ENCODE measurements at regions not wholly inside any gene's neighbourhood (a gene's known extent, or its start where the extent isn't known, plus 50 kb on each side); places are given as distances from the start of the nearest gene placed in this dataset.

DNA sequence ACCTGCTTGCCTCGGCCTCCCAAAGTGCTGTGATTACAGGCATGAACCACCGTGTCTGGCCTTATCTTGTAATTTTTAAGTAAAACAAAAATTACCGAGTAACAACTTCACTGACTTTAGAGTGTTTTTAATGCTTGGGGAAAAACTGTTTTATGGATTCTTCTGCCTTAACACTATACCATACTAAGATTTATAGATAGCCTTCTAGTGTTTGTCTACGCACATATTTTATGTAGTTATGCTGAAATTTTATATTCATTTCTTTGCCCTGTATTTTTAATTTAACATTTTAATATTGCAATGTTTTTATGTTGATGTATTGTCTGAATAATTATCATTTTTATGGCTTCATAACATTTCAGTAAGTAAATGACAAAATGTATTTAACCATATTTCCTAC is 96.4 kb upstream of the FTMT start:
- DNase-seq = no peak

DNA sequence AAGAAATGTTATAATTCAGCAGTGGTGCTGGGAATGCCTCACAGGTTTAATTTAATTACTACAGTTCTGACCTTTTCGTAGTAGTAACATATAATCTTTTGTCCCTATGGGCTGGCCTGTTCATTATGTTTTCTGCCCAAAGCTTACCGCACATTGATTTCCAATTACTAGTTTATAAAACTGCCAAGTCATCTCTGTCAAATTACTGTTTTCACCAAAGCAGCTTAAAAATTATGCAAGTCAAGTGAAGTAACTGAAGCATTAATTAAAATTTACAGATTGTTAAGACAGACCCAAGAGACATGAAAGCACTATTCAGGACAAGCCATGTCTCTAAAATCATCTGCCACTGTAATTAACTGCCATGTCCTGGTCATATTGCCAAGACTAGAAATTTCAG is 93.9 kb upstream of the FTMT start:
- no peak for DNase-seq

GRCh38 chr5:121758615-121759014 is 93.1 kb upstream of the FTMT start:
- no peak for DNase-seq

GRCh38 chr5:121762426-121762825 is 89.3 kb upstream of the FTMT start:
- DNase-seq = no peak

DNA sequence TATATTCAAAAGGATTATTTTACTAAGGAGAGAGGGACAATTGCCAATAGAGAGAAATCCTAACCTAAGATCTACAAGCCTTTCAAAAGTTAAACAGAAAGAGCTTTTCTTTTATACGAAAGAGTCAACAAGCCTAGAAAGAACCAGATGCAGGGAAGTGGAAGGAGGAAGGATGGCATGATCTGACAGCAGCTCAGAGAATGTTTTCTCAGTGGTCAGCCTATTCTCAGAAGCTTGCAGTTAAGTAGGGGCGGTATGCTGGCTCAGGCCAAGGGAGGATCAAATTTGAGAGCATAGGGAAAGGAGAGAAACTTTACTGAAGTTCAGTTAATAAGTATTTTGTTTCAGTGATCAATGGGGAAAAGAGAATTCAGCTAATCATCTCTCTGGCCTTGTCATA is 88.0 kb upstream of the FTMT start:
- DNase-seq = no peak

GRCh38 chr5:121780406-121780805 is 71.3 kb upstream of the FTMT start:
- no peak for DNase-seq

DNA sequence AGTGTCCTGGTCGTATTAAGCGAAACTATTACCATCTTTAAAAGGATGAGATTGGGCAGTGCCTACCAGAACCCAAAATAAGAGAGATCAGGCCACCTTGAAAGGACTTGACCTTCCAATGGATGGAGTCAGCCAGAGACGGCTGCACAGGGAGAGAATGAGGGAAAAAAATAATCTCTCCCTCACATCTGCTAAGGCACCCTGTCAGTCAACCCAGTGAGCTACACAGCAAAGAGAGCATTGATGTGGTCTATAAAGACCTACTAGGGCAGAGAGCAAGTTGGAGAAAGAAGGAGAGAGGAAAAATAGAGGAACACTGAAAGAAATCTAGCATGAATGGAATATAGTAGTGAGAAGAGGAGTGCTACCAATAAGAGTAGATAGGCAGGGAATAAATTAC is 68.0 kb upstream of the FTMT start:
- no peak for DNase-seq

DNA sequence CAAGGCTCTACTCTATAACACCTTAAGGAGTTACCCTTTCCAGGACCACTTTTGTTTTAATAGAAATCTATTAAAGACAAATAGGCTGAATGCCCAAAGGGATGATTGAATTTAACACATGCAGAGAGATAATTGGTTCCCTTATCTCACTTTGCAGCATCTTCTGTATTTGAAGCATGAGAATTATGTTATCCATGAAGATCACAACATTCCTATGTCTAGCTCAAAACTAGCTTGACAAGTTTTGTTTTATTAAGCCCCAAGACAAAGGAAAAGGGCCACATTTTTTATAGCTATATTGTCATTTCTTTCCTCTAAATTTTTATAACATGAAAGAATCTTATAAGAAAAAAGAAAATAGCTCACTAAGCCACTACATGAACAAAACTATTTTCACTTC is 57.9 kb upstream of the FTMT start:
- no peak for DNase-seq

DNA sequence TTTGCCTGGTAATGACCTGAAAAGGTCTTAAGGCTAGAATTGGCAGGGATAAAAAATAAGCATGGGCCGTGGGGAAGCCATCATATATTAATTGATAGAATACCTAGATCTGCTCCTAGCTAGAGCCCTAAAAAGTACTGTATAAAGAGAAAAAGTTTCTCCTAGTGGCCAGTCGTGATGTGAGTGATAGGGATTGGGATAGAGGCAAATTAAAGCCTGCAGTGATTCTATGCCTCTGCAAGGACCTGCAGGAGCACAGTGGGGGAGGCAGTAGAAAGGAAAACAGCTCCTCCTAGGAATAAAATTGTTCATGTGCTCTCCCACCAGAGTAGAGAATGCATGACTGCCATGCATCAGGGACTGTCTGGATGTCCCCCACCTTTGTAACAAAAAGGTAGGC is 56.2 kb upstream of the FTMT start:
- DNase-seq = no peak

DNA sequence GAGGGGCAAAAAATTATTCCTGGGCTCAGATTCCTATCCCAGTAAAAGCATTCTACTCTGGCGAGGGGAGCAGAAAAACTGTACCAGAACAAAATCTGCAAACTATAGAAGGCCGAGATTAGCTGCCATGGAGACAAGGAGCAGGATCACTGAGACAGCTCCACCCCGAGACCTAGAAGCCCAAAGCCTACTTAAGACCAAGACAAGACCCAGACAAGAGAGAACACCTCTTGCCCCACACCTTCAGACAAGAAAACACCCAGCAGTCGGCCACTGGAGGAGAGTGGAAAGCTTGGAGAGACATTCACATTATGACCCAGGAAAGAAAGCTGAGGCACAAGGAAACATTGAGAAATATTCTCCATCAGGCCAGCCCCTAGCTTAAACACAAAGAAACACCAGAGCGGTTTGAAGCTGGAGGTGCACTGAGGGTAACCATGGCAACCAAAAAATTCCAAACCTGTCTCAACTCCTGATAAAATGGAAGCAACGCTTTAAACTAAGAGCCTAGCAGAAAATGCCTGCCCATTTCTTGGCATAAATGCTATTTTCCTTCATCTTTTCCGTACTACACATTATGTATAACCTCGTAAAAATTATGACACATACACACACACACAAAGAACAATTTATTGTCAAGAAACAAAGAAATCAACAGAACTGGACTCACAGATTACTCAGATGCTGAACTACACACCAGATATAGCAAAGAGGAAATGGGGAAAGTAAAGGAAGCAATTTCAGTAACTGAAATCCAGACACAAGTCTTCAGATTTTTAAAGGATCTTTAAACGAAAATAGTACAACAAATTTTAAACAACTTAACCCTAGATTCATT is 53.8 kb upstream of the FTMT start:
- DNase-seq = no peak

Measured in NCI-H1417 treated with DMSO at 0.1 percent for 48 hours (cell line).